ENCODE measurements at regions not wholly inside any gene's neighbourhood (a gene's known extent, or its start where the extent isn't known, plus 50 kb on each side); places are given as distances from the start of the nearest gene placed in this dataset.

DNA sequence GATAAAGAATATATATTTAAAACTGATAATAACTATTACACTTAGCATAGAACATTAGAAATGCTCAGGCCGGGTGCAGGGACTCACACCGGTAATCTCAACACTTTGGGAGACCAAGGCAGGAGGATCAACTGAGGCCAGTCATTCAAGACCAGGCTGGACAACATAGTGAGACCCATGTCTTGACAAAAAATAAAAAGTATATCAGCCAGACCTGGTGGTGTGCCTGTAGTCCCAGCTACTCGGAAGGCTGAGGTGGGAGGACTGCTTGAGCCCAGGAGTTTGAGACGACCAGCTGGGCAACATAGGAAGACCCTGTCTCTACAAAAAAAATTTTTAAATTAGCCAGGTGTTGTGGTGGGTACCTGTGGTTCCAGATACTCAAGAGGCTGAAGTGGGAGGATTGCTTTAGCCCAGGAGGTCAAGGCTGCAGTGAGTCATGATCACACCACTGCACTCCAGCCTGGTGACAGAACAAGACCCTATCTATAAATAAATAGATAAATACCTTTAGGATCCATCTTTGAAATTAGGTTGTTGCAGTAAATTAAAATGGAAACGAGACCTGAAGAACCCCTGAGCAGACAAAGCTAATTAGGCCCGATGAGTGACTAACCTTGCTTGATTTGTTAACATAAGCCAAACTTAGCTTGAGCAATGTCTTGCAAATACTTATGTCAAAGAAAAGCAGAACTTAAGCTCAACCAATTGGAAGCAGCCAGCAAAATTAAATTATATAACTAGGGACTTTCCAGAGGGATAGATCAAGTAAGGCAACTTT is 75.8 kb upstream of the E2F3 start:
- TF ChIP-seq, protein P1, sequence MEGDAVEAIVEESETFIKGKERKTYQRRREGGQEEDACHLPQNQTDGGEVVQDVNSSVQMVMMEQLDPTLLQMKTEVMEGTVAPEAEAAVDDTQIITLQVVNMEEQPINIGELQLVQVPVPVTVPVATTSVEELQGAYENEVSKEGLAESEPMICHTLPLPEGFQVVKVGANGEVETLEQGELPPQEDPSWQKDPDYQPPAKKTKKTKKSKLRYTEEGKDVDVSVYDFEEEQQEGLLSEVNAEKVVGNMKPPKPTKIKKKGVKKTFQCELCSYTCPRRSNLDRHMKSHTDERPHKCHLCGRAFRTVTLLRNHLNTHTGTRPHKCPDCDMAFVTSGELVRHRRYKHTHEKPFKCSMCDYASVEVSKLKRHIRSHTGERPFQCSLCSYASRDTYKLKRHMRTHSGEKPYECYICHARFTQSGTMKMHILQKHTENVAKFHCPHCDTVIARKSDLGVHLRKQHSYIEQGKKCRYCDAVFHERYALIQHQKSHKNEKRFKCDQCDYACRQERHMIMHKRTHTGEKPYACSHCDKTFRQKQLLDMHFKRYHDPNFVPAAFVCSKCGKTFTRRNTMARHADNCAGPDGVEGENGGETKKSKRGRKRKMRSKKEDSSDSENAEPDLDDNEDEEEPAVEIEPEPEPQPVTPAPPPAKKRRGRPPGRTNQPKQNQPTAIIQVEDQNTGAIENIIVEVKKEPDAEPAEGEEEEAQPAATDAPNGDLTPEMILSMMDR (IDR thresholded peaks at IDR 0.05), result no peak
- TF ChIP-seq TCF7L2 (IDR thresholded peaks at IDR 0.05; ENCODE audit: low read depth, low read length) (no peak), POLR2AphosphoS5 (IDR thresholded peaks at IDR 0.05; ENCODE audit: low read depth, low read length) (no peak)
- TF ChIP-seq, protein P2, sequence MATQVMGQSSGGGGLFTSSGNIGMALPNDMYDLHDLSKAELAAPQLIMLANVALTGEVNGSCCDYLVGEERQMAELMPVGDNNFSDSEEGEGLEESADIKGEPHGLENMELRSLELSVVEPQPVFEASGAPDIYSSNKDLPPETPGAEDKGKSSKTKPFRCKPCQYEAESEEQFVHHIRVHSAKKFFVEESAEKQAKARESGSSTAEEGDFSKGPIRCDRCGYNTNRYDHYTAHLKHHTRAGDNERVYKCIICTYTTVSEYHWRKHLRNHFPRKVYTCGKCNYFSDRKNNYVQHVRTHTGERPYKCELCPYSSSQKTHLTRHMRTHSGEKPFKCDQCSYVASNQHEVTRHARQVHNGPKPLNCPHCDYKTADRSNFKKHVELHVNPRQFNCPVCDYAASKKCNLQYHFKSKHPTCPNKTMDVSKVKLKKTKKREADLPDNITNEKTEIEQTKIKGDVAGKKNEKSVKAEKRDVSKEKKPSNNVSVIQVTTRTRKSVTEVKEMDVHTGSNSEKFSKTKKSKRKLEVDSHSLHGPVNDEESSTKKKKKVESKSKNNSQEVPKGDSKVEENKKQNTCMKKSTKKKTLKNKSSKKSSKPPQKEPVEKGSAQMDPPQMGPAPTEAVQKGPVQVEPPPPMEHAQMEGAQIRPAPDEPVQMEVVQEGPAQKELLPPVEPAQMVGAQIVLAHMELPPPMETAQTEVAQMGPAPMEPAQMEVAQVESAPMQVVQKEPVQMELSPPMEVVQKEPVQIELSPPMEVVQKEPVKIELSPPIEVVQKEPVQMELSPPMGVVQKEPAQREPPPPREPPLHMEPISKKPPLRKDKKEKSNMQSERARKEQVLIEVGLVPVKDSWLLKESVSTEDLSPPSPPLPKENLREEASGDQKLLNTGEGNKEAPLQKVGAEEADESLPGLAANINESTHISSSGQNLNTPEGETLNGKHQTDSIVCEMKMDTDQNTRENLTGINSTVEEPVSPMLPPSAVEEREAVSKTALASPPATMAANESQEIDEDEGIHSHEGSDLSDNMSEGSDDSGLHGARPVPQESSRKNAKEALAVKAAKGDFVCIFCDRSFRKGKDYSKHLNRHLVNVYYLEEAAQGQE (IDR thresholded peaks at IDR 0.05; ENCODE audit: insufficient read depth in 1 of 2, low read depth in 2 of 2, low read length in 1 of 2), result no peak
